GM19395 (cell line): ENCODE measurements at regions not wholly inside any gene's neighbourhood (a gene's known extent, or its start where the extent isn't known, plus 50 kb on each side); places are given as distances from the start of the nearest gene placed in this dataset.
"Not testable (repeated sequence)": the region's sequence is repeated elsewhere in the genome, so short reads cannot be mapped to it uniquely, and the experiment has no call there.

Experiments
- ATAC-seq: cut with Tn5 transposase; IDR thresholded peaks from one replicate; pipeline ENCODE4 v1.9.1; 2021; ENCODE audit warnings: mild to moderate bottlenecking, moderate library complexity; ENCODE audit not compliant: unreplicated experiment

DNA sequence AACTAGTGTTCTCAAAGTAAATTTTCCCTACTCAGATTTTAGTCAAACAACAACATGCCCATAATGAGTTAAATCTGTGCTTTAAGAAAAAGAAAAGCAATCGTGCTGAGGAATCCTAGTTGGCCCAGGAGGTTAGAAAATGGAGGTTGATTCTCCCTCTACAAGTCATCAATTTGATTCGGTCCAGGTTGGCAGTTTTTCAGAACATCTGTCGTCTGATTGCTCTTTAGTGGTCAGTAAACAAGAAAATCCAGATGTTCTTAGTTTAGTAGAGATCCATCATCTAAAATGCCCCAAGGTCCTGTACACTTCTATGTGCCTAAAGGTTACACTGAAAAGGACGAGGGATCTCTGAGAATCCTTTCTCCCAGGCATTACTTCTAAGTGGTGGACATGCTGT lies 659.2 kb downstream of the MTRR start:
- no peak for ATAC-seq

DNA sequence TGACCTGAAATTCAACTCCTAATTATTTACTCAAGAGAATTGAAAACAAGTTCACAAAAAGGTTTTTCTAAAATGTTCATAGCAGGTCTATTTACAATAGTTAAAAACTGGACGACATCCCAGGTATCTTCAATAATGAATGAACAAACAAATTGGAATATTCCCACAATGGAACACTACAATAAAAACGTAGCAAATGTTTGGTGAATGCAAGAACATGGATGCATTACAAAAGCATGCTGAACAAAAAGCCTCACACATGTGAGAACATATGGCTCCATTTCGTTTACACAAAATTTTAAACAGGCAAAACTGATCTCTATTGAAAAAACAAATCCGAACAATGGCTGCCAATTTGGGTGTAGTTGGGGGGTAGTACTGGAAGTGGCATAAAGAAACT lies 669.9 kb downstream of the MTRR start:
- no peak for ATAC-seq

- no peak for ATAC-seq
Measured at GRCh38 chr5:8540317-8540716, 671.4 kb downstream of the MTRR start.

DNA sequence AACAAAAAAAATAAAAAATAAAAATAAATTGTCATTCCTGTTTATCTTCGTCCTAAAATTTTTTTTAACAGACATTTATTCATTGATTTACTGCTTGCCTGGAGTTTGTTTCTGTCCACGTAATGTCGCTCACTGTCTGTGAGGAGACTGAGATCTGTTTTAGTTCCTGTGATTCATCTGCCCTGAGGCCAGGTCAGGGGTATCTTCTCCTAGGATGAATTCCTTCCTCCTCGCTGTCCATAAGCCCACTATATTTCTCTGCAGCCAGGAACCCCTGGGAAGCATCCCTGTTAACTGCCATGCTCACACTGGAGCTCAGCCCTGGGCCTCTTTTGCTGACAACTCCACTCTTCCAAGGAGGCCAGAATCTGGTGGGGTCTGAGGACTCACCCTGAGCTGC lies 682.0 kb downstream of the MTRR start:
- ATAC-seq = no peak

- ATAC-seq = no peak
Measured at GRCh38 chr5:8553364-8553763, 684.4 kb downstream of the MTRR start.

DNA sequence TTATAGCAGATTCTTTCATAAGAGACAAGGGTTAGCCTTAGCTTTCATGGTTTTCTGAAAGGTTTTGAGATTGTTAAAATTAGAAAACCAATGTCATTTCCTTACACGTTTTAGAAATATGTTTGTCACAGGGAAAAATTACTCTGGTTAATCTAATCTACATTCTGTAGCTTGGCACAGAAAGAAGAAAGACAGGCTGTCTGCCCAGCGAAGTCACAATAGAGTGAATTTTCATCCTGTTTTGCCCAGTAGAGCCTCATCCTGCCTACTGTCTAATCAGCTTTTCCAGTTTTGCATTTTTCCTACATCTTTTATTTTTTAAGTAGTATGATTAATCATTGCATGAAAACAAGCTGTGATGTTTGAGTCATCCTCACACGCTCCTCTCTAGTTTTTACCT lies 688.8 kb downstream of the MTRR start:
- ATAC-seq = no peak

GRCh38 chr5:8560776-8561175 lies 691.8 kb downstream of the MTRR start:
- ATAC-seq = no peak

- no peak for ATAC-seq
Measured at GRCh38 chr5:8561224-8561840, 692.4 kb downstream of the MTRR start.

GRCh38 chr5:8561854-8562253 lies 692.9 kb downstream of the MTRR start:
- no peak for ATAC-seq

GRCh38 chr5:8563540-8563939 lies 694.6 kb downstream of the MTRR start:
- not testable (repeated sequence) for ATAC-seq

DNA sequence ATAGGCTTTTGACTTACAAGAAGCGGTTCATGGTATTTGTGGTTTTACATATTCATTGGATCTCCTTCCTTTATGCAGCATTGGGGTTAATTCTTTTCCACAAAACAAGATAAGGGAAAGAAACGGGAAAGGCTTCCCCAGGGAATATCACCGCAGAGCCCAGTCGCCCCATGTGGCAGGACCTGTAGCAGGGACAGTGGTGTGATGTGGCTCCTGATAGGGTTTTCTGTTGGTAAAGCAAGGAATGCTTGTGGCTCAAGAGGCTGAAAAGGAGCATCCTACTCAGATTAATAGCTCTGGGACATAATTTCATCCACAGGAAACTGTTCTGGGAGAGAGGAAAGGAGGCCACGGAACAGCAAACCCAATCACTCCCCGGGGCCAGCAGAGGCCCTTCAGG lies 699.9 kb downstream of the MTRR start:
- ATAC-seq = no peak

GRCh38 chr5:8570528-8570927 lies 701.6 kb downstream of the MTRR start:
- ATAC-seq = no peak

DNA sequence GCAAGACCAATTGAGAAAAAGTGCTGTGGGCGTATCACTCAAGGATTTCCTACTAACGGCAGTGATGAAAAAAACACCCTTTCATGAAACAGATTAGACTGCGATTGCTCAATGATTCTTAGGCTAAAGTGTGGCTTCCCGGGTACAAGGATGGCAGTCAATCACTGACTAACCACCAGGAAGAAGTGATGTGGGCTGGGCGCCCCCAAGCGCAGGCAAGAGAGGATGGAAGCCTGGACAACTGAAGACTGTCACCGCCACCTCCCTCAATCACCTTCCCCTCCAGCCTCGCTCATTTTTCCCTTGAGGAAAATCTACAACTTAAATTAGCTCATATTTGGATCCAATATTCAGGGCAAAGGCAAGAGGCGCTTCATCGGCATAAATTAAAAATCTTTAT lies 707.2 kb downstream of the MTRR start:
- no peak for ATAC-seq

DNA sequence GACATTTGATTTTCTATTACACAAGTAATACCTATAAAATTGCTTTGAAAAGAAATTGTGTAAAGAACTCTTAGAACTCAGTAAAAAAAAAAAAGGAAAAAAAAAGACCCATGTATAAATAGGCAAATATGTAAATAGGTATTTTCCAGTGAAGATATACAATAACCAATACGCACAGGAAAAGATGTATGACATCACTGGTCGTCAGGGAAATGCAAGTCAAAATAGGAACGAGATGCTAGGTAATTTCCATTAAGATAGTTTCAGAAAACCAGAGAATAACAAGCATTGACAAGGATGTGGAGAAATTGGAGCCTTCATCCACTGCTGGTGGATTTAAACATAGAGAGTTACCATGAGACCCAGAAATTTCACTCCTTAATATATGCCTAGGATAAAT lies 708.8 kb downstream of the MTRR start:
- ATAC-seq = no peak

DNA sequence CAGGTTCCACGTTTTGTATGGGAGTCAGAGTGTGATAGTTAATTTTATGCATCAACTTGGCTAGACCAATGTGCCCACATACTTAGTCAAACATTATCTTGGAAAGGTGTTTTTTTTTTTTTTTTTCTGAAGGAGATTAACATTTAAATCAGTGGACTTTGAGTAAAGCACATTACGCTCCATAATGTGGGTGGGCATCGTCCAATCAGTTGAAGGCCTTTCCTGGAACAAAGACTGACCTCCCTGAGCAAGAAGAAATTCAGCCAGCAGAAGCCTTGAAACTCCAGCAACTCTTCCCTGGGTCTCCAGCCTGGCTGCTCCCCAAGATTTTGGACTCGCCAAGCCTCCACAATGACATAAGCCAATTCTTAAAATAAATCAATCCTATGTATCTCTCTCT lies 711.4 kb downstream of the MTRR start:
- no peak for ATAC-seq

- no peak for ATAC-seq
Measured at GRCh38 chr5:8581047-8581446, 712.1 kb downstream of the MTRR start.

GRCh38 chr5:8585230-8586018 lies 716.5 kb downstream of the MTRR start:
- ATAC-seq = no peak

DNA sequence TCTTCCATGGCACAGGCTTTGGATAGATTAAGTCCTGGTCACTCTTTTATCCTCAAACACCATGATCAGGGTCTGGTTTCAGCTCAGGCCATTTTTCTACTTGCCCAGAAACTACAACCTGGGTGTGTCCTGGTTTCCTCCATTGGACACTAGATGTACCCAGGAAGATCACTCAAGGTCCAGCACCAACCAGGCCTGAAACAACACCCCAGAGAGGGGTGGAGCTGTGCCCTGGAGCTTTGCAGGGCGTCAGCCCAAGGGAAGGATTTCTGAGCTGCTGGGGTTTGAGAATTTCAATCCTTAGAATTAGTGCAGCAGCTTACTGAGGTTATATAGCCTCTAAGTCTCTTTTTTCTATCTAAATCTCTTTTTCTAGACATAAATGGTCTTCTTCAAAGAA lies 722.0 kb downstream of the MTRR start:
- ATAC-seq = no peak

DNA sequence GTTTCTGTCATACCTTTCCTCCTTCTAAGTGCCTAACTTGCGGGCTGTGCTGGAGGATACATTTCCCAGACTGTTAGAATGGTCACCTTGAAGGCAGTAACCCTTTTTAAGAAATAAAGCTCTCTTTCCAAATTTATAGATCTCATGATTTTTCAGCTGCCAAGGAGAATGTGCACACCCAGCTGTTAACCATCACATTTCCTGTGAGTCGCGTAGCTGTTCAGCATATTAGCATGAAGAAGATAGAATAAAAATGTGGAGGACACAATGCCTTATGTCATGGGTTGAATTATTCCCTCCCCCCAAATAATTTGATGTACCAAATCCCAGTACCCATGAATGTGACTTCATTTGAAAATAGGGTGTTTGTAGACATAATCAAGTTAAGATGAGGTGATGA lies 729.4 kb downstream of the MTRR start:
- ATAC-seq = no peak

DNA sequence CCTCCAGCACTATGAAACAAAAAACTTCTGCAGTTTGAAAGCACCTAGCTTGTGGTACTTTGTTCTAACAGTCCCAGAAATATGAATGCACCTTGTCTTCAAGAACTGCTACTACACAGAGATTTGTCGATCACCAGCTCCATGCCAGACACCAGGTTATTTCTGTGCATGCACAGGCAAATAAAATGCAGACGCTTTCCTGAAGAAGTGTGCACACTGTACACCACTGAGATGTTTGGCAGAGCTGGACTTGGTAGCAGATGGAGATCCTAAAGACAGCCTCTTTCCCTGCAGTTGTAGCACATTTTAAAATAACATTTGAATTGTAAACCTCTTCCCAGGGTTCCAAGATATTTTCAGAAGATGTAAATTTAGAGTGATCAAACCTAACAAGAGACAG lies 730.0 kb downstream of the MTRR start:
- no peak for ATAC-seq

- no peak for ATAC-seq
Measured at GRCh38 chr5:8600843-8601242, 731.9 kb downstream of the MTRR start.

DNA sequence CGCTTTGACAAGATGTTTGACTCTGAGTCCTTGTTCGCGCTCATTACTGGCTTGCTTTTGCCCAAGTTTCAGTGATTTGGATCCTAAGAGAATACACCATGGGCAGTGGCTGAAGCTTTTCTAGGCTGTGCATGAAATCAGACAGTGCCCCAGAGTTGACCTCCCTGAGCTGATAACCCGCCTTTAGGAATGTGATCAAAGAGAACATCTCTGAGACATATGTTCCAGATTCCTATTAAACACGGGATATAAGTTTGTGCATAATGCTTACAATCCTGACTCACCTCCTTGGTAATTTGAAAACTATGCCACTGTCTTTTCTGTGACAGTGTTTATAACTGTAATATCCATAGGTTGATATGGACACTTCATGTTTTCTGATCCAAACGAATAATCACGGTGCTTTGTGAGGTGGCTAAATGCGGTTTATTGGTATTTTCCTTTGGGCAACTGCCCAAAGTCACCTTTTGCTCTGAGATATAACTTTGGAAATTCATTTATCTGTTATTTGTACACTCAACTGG lies 732.9 kb downstream of the MTRR start:
- ATAC-seq = no peak

DNA sequence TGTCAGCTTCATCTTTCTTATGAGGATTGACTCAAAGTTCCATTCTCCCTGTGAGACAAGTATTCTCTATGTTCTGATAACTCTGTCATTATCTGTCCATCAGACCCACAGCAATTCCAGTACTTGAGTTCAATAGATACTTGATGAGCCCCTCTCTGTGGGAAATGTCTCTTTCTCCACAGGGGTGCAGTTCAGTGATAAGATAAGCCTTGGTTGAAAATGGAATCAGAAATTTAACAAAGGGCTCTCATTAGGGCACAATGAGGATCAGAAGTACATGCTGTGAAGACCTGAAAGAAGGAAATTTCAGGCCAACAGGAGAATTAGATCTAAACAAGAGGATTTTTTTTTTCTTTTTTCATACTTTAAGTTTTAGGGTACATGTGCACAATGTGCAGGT lies 737.3 kb downstream of the MTRR start:
- ATAC-seq = no peak
